GM12892 (cell line): ENCODE measurements at regions not wholly inside any gene's neighbourhood (a gene's known extent, or its start where the extent isn't known, plus 50 kb on each side); places are given as distances from the start of the nearest gene placed in this dataset.
"Not testable (repeated sequence)": the region's sequence is repeated elsewhere in the genome, so short reads cannot be mapped to it uniquely, and the experiment has no call there.

Source experiments
- DNase-seq: peaks from one replicate; pipeline ENCODE4 v3.0.0; 2011; ENCODE audit not compliant: insufficient read length
- FAIRE-seq: peaks from 2 replicates; lab custom pipeline; 2011; peaks lifted over from hg19 to GRCh38; lab: Jason Lieb, UNC
- POLR2A ChIP-seq: IDR thresholded peaks from 2 replicates; pipeline ENCODE4 v1.6.1; 2011; ENCODE audit warnings: low read depth, low read length, control low read depth
- POLR2AphosphoS5 ChIP-seq: IDR thresholded peaks from 2 replicates; pipeline ENCODE4 v1.6.1; 2011; ENCODE audit warnings: low read depth, low read length, control low read depth
- TAF1 ChIP-seq: IDR thresholded peaks from 2 replicates; pipeline ENCODE4 v1.6.1; 2011; ENCODE audit warnings: low read depth, mild to moderate bottlenecking, control low read depth, low read length, borderline replicate concordance

- TF ChIP-seq TAF1 (no peak), POLR2AphosphoS5 (no peak), POLR2A (no peak)
These were observed 431.7 kb upstream of the B3GAT1 start for GRCh38 chr11:134843735-134844134.

GRCh38 chr11:134843020-134843419, 431.0 kb upstream of the B3GAT1 start:
- FAIRE-seq: no peak
- TF ChIP-seq TAF1 (no peak), POLR2AphosphoS5 (no peak), POLR2A (no peak)
- DNase-seq: no peak

More at GRCh38 chr11:134843735-134844134, 431.7 kb upstream of the B3GAT1 start:
- FAIRE-seq: no peak
- no peak for DNase-seq

GRCh38 chr11:134841972-134842371, 429.9 kb upstream of the B3GAT1 start:
- FAIRE-seq (no peak), DNase-seq (no peak)
- TF ChIP-seq POLR2AphosphoS5 (no peak), POLR2A (no peak), TAF1 (no peak)

- DNase-seq (no peak), FAIRE-seq (no peak)
- no peak for TF ChIP-seq POLR2AphosphoS5
These were observed 429.4 kb upstream of the B3GAT1 start for GRCh38 chr11:134841411-134841810.

GRCh38 chr11:134840945-134841344, 428.9 kb upstream of the B3GAT1 start:
- FAIRE-seq: no peak
- TF ChIP-seq TAF1 (no peak), POLR2A (no peak), POLR2AphosphoS5 (no peak)
- no peak for DNase-seq

GRCh38 chr11:134840165-134840564, 428.1 kb upstream of the B3GAT1 start:
- DNase-seq: not testable (repeated sequence)

GRCh38 chr11:134838708-134839107, 426.7 kb upstream of the B3GAT1 start:
- no peak for FAIRE-seq
- no peak for DNase-seq
- no peak for TF ChIP-seq POLR2AphosphoS5
- TF ChIP-seq POLR2A: no peak
- no peak for TF ChIP-seq TAF1

More at GRCh38 chr11:134840165-134840564, 428.1 kb upstream of the B3GAT1 start:
- not testable (repeated sequence) for FAIRE-seq

GRCh38 chr11:134837887-134838232, 425.8 kb upstream of the B3GAT1 start:
- FAIRE-seq (no peak), DNase-seq (no peak)
- TF ChIP-seq POLR2A: no peak
- no peak for TF ChIP-seq TAF1
- no peak for TF ChIP-seq POLR2AphosphoS5

- TF ChIP-seq TAF1: no peak
- TF ChIP-seq POLR2A: no peak
- FAIRE-seq (no peak), DNase-seq (no peak)
These were observed 425.3 kb upstream of the B3GAT1 start for GRCh38 chr11:134837166-134837886.

GRCh38 chr11:134836561-134836960, 424.5 kb upstream of the B3GAT1 start:
- TF ChIP-seq TAF1: no peak
- no peak for TF ChIP-seq POLR2A
- no peak for TF ChIP-seq POLR2AphosphoS5
- DNase-seq (no peak), FAIRE-seq (no peak)

GRCh38 chr11:134835561-134835960, 423.5 kb upstream of the B3GAT1 start:
- DNase-seq (no peak), FAIRE-seq (no peak)
- TF ChIP-seq TAF1 (no peak), POLR2A (no peak), POLR2AphosphoS5 (no peak)

- TF ChIP-seq POLR2AphosphoS5 (no peak), POLR2A (no peak), TAF1 (no peak)
- DNase-seq (no peak), FAIRE-seq (no peak)
These were observed 418.3 kb upstream of the B3GAT1 start for GRCh38 chr11:134830312-134830711.
